ENCODE measurements at regions not wholly inside any gene's neighbourhood (a gene's known extent, or its start where the extent isn't known, plus 50 kb on each side); places are given as distances from the start of the nearest gene placed in this dataset.

- TF ChIP-seq ZNF510 (tag by site-specific recombination; IDR thresholded peaks at IDR 0.05; ENCODE audit: insufficient replicate concordance) (no peak), KLF1 (tag by site-specific recombination; IDR thresholded peaks at IDR 0.05) (no peak)
Measured at GRCh38 chr4:29578329-29578728, 1141.8 kb upstream of the PCDH7 start (continued).

DNA sequence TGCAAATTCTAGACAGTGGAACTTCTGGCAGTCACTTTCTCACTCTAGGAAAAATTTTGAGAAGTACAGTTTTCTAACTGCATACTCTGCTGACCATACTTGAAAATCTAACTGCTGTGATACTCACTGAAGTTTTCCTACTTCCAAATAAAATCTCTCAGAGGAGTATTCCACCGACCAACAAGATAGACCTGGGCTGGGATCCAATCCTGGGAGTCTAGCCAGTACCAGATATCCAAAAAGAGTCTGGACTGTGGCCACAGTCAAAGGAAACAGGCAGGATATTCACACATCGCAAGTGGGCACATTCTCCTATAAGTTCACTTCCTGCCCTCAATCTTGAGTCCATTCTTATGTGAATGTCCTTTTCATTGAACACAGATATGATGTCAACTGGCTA lies 1138.7 kb upstream of the PCDH7 start:
- CTCF ChIA-PET = interaction anchor here (0.6 kb wide), 1 partner anchor 449 kb away, joined by 3 read pairs; no protein-coding TSS in a partner anchor
- no peaks in the 10 kb centered on the region for H3K4me1 ChIP-seq (ENCODE audit: control insufficient read depth, insufficient read depth, low read length)

More for the DNA sequence above, 1138.7 kb upstream of the PCDH7 start:
- no peaks in the 10 kb centered on the region for H3K36me3 ChIP-seq (ENCODE audit: control insufficient read depth in 2 of 2, insufficient read depth in 1 of 2, low read length in 2 of 2)
- no peak overlapping the region for H3K27ac ChIP-seq (ENCODE audit: extremely low read depth, low read depth, low read length)
- no peaks in the 10 kb centered on the region for H3K9me3 ChIP-seq (ENCODE audit: control insufficient read depth, insufficient read depth, low read depth, low read length)
- no peak overlapping the region for H3K4me3 ChIP-seq (ENCODE audit: low read depth, low read length)
- TF ChIP-seq GLIS2 (tag by site-specific recombination; IDR thresholded peaks at IDR 0.05) (no peak), ZNF335 (tag by site-specific recombination; conservative IDR thresholded peaks at IDR 0.05) (no peak), ZNF37A (tag by site-specific recombination; IDR thresholded peaks at IDR 0.05) (no peak), ZNF76 (tag by site-specific recombination; IDR thresholded peaks at IDR 0.05; ENCODE audit: borderline replicate concordance, low read depth) (no peak), ZNF660 (tag by site-specific recombination; IDR thresholded peaks at IDR 0.05) (no peak), GLI4 (tag by site-specific recombination; IDR thresholded peaks at IDR 0.05) (no peak), SETDB1 (IDR thresholded peaks at IDR 0.05; ENCODE audit: insufficient read length, low read length) (no peak), ZNF501 (tag by site-specific recombination; IDR thresholded peaks at IDR 0.05) (no peak), ZNF513 (tag by site-specific recombination; IDR thresholded peaks at IDR 0.05) (no peak), ZNF571 (tag by site-specific recombination; IDR thresholded peaks at IDR 0.05) (no peak), ZNF140 (tag by site-specific recombination; IDR thresholded peaks at IDR 0.05) (no peak), PRDM10 (tag by site-specific recombination; IDR thresholded peaks at IDR 0.05) (no peak), ZNF558 (tag by site-specific recombination; IDR thresholded peaks at IDR 0.05) (no peak), ZNF596 (tag by site-specific recombination; IDR thresholded peaks at IDR 0.05) (no peak), ZFP3 (tag by site-specific recombination; IDR thresholded peaks at IDR 0.05; ENCODE audit: low read depth) (no peak), ZSCAN18 (tag by site-specific recombination; IDR thresholded peaks at IDR 0.05) (no peak), ZBTB26 (tag by site-specific recombination; optimal IDR thresholded peaks at IDR 0.05) (no peak)
- TF ChIP-seq, protein P1, sequence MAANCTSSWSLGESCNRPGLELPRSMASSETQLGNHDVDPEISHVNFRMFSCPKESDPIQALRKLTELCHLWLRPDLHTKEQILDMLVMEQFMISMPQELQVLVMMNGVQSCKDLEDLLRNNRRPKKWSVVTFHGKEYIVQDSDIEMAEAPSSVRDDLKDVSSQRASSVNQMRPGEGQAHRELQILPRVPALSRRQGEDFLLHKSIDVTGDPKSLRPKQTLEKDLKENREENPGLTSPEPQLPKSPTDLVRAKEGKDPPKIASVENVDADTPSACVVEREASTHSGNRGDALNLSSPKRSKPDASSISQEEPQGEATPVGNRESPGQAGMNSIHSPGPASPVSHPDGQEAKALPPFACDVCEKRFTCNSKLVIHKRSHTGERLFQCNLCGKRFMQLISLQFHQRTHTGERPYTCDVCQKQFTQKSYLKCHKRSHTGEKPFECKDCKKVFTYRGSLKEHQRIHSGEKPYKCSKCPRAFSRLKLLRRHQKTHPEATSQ (tag by site-specific recombination; IDR thresholded peaks at IDR 0.05) = no peak
- POLR2A ChIA-PET = no interaction called here
